Superior temporal gyrus (tissue), 1 donor: ENCODE measurements at regions not wholly inside any gene's neighbourhood (a gene's known extent, or its start where the extent isn't known, plus 50 kb on each side); places are given as distances from the start of the nearest gene placed in this dataset.
"Not testable (repeated sequence)": the region's sequence is repeated elsewhere in the genome, so short reads cannot be mapped to it uniquely, and the experiment has no call there.

Experiments used
- DNase-seq: peaks from one replicate; pipeline ENCODE4 v3.0.0-alpha.2; 2016; ENCODE audit errors: extremely low spot score

DNA sequence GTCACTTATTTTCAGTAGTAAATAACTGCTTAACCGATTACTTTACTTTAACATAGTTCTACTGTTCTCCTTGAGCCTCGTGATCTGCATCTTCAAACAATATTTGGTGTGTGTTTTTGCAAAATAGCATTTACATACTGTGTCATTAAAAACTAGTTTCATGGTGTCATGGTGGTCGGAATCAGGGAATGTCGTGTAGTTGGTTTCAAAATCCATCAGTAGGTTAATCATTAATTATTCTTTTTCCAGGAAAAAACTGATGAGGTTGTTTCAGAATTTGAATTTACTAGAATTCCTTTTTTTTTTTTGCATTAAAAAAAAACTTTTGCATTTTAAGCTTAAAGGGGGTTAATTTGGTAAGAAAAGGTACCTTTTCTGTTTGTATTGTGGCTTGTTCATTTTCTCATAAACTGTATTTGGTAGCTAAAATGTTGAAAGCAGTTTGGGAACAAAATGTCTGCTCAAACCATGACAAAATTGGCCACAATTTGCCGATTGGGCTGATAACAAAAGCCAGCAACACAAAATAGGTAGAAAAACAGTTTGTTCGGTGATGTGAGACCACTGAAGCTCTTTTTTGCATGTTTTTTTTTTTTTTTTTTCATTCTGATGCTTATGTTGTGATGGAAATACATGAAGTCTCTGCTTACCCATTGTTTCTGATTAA, 234.9 kb upstream of the PLGLB2 start:
- not testable (repeated sequence) for DNase-seq

DNA sequence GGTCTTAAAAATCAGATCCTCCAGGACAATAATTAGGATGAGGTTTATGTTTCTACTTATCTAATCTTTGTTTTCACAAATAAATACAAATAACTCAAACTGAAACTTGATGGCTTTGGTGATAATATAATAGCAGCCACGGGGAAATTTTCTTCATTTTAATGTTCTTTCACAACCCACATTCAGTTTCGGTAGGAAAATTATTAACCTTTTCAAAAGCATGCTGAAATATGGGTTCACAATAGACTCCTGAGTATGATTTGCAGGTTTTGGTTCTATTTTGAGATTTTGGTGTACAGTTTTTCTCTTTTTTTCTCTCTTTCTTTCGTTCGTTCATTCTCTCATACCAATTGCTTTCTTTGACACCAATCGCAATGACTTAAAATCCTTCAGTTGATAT, 233.9 kb upstream of the PLGLB2 start:
- DNase-seq, result not testable (repeated sequence)

DNA sequence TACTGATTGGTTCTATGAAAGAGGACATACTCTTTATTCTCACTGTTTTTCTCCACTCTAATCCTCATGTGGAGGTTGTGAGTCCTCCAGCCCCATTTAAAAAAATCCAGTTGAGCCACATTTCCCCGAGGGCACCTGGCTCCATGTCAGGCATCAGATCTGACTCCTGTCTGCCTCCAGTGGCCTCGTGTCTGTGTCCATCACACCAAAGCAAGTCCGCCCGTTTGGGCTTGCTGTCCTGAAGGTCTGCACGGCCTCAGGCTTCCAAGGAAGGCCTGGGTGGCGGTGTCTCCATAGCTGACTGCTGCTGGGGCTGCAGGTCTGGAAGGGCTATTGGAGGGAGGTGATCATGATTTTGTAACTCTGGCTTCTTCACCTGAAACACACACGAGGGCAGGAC, 233.4 kb upstream of the PLGLB2 start:
- DNase-seq, result not testable (repeated sequence)

DNA sequence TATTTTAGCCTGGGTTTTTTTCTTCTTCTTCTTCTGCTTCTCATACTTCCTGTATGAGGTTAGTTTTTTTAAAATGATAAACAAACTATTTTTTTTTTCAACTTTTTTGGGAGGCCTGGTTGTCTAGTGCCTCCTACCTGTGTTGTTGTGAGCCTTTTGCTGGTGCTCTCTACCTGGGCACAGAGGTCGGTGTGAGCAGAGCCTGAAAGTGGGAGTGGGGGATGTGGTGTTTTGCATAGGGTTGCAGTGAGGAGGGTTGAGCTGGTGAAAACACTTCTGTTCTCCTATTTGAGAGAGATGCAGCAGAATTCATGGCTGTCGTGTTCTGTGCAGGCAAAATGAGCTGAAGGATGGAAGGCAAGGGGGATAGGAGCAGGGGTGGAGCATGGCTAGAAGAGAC, 232.7 kb upstream of the PLGLB2 start:
- DNase-seq, result not testable (repeated sequence)

DNA sequence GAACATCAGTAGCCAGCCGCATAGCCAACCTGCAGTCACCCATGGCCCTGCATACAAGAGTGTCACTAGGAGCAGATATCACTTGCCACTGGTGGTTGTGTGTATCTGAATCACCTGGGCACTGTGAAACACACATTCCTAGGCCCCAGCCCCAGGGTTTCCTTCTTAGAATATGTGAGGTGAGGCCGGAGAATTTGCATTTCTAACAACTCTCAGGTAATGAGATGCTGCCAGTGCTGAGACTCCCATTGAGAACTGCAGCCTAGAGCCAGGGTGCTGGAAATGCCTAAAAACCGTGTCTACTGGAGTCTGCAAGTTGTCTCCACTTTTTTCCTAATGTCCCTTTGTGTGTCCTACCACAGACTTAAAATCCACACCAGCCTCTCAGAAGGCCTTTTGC, 232.0 kb upstream of the PLGLB2 start:
- DNase-seq, result not testable (repeated sequence)

DNA sequence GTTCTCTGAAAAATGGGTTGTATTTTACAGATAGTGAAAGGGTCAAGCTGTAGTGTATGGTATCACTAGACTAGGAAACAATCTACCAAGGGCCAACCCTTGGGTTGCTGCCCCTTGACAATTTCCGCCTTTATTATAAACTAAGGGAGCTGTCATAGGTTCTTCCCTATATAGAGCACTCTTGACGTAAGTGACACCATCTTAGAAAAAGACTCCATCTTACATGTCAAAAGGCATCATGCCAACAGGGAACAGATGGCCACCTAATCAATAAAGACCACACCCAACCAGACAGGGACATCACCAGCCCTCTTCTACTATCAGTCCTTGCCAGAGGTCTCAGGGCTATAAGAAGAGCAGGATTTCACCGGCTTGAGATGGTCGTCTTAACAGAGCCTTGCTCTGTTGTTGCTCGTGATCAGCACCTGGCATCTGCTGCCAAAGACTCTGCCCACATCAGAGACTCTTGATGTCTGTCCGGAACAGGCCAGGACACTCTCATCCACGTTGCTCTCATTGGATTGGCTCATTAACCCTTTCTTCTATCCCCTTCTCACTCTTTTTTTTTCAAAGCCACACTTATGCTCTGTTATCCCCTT, 231.4 kb upstream of the PLGLB2 start:
- not testable (repeated sequence) for DNase-seq

DNA sequence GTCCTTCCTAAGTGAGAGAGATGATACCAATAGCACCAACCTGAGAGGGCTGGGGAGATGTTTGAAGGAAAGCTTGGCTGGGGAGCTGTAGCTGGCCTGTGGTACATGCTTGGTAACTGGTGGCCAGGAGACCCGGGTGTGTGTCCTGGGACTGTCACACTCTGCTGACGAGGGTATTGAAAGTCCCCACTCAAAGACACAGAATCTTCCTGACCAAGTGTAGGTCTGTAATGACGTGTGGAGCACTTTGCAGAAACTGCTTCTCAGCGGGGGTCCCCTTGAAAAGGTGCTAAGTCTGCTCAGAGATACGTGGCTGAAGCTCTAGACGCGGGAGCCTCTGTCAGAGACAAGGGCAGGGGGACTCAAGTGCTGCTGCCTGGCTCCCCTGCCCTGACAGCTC, 230.4 kb upstream of the PLGLB2 start:
- DNase-seq, result not testable (repeated sequence)

DNA sequence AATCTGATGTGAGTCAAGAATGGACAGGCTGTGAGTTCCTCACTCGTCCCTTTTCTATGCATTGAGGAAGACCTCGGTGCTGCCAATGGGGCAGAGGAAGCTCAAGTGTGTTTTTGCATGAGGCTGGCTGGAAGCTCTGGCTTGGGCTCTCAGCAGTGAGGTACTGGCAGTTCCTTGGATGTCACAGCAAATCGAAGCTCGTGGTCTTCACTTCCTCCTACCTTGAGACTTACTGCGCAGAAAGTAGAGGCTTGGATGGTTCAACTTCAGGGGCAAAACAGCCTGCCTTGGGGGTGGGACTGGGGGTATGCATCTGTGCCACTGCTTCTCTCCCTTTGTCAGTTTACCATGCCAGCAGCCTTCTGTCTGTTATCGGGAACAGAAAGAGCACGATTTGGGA, 229.8 kb upstream of the PLGLB2 start:
- DNase-seq, result not testable (repeated sequence)

DNA sequence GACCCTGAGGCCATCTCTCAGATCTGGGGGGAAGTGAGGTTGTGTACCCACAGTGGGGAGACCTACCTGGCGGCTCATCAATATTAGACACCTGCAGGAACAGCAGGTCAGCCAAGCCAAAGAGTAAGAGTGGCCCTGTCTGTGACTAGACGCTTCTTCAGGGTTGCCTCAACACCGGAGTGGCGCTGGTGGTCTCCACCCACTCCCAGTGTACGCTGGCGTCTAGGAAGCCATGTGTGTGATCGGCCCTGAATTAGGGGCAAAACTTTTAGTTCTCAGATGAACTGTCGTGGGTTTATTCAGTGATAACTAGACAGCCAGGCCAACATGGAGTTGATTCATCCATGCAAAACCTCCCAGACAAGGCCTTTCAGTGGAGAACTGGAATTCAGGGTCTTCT, 229.3 kb upstream of the PLGLB2 start:
- not testable (repeated sequence) for DNase-seq

DNA sequence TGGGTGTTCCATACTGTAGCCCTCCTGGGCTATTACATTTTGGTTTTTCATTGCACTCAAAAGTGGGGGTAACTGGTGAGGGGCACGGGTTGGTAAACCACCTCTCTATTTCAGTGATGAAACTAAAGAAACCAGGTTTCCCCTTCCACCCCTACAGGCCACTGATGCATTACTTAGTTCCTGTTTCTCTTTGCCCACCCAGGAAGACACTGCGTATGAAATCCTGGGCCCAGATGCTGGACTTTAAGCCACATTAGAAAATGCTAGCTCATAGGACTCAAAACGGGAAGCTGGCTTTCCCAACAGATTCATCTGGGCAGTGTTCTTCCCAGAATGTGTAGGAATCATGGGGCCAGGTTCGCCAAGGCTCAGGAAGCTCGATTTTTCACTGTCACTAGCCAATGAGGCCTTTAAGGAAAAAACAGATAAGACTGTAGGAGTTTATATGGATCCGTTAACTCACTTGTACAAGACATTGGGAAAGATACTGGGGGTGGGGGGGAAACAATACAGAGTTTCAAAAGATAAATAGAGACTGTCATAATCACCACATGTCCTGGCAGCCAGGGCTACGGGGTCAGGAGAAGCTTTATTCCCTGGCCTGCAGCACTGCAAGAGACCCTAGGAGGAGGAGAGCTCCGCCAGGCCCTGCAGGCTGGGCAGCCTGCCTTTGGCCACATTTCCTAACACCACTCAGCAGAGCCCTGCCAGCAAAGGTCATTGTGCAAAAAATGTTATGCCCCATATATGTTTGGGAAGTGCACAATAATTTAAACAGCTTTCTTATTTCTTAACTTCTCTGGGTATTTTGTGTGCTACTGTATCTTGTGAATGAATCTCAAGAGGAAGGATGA, 228.5 kb upstream of the PLGLB2 start:
- not testable (repeated sequence) for DNase-seq

DNA sequence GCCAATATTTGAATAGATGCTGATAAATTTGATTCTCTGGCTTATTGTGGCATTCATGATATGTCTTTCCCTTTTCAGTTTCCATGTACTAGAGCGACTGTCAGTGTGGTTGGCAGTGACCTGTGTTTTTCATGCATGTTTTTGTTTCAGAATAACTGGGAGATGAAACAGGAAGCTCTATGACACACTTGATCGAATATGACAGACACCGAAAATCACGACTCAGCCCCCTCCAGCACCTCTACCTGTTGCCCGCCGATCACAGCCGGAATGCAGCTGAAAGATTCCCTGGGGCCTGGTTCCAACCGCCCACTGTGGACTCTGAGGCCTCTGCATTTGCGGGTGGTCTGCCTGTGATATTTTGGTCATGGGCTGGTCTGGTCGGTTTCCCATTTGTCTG, 226.8 kb upstream of the PLGLB2 start:
- not testable (repeated sequence) for DNase-seq

DNA sequence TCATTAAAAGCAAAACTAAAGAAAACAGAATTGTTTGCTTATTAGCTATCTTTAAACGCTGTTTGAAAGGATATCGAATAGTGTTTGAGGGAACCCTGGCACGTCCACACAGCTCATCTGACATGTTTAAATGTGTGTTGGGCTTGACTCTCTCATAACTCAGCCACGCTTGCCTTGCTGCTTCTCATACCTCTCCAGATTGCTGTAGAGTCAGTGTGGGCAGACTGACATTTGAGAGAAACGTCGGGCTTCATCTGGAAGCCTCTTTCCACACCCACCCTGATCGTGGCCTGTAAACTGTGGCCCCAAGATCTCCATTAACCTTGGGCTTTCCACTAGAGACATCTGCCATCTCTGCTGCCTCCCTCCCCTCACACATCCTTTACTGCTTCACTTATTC, 226.4 kb upstream of the PLGLB2 start:
- not testable (repeated sequence) for DNase-seq

DNA sequence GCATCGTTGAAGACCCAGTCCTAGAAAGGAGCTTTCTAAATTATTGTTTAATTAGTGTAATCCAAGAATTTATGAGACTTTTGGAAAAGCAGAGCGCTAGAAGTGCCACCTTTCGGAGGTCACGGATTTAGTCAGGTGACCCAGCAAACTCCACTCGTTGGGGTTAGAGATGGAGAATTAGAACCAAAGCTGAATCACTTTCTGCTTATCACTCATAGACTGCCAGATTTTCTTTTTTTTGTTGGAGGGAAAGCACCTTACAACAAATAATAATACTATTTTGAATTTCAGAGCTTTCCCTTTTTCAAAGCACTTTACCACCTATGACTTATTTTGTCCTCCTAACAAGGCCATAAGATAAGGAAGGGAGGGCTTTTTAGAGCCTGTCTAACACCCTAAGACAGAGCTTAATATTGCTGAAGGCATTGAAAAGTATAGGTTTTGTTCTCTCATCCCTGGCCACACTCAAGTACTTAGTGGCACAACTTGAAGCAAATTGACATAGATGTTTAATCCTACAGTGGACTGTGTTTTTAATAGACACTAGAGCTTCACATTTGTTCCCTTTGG, 223.2 kb upstream of the PLGLB2 start:
- not testable (repeated sequence) for DNase-seq

DNA sequence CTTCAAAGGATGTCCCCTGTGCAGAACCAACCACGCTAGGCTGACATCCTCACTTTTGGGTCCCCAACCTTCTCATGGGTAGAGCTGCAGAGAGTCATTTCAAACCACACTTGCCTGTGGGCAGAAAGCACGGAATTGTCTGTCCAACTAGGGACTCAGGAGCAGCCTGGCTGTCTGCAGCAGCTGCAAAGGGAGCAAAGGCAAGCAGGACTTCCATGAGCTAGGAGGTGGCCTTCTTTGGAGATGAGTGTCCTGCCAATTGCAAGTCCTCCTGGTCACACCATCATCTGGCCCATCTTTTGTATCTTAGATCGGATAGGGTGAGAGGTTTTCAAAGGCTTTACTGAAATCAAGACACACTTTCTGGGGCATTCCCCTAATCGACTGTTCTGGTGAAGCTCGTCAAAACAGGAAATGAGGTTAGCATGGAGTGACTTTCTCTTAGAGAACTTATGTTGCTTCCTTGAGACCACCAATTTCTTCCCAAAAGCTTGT, 222.3 kb upstream of the PLGLB2 start:
- not testable (repeated sequence) for DNase-seq

DNA sequence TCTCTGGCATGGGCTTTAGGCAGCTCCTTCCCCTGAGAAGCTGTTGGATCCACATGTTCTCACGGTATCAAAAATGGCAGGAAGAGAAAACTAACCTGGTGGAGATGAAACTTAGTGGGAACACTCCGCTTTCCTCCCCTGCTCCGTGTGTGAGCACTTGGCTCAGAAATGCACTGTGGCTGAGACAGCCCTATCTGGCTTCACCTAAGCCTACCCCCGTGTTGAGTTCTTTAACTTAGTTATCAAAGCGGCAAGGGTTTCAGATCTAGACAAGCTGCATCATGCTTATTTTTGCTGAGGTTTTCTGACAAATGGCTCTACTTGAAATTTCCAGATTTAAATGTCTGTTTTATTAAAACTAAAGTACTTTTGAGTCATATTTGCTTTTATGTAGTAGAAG, 221.6 kb upstream of the PLGLB2 start:
- DNase-seq, result not testable (repeated sequence)

DNA sequence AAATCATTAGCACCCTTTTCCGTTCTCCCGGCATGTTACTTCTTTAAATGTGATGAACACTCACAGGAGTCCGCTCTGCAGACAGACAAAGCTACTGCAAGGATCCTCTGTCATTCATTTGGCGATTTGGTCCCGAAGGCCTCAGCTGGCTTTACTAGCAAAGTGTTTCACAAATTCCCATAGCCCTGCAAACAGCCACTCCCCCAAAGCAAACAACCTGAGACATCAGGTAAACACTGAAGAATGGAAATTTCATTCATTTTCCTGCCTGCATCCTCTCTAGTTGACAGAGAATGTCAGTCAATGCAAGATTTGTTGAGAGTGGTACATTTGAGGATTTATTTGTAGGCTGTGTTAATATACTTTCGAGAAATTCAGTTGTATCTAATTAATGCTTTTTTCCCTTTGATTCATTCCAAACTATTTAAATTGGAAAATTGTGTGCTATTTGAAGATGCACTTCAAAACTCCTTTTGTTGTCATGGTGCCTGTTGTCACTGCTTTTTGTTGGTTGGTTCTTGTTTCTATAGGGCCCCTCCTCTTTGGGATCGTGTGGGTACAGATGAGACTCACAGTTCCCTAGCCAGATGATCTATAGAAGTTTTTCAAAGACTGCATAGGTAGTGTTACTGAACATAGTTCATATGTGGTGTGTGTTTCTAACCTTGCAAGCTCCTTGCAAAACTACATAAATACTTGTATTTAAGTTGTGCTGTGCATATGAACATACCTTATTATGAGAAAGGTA, 215.7 kb upstream of the PLGLB2 start:
- DNase-seq, result not testable (repeated sequence)

DNA sequence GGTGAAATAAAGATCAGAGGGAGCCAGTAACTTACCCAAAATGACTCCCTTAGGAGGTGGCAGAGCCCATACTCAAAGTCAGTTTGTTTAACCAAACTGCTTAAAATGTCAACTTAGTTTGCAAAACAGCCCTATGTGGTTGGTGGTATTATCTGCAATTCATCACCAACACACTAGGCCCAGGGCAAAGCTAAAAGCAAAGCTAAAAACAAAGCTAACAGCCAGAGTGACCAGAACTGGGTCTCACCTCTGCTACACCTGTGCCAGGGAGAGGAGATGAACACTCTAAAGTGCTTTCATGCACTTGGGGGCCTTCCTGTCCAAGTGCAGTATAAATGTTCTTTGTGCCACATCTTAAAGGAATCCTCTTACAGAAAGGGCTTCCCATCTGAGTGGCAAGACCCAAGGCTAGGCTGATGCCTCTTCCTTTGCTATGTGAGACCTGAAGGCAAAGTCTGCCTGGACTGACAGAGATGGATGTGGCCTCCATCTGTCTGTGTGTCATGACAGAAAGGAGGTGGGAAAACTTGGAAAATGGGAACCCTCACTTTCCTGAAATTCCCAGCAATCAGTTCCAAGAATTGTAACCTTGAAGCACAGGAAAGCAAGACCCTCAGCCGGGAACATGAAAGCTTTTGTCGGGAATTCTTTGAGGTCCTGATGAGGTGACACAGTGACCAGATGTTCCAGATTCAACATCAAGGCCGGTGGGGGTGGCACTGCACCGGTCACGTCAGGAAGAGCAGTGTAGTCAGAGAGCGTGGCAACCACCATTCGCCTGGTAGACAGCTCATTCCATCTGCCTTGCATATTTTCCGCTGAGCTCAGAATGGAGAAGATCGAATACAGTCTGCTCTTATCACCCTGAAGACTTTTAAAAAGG, 214.3 kb upstream of the PLGLB2 start:
- not testable (repeated sequence) for DNase-seq

DNA sequence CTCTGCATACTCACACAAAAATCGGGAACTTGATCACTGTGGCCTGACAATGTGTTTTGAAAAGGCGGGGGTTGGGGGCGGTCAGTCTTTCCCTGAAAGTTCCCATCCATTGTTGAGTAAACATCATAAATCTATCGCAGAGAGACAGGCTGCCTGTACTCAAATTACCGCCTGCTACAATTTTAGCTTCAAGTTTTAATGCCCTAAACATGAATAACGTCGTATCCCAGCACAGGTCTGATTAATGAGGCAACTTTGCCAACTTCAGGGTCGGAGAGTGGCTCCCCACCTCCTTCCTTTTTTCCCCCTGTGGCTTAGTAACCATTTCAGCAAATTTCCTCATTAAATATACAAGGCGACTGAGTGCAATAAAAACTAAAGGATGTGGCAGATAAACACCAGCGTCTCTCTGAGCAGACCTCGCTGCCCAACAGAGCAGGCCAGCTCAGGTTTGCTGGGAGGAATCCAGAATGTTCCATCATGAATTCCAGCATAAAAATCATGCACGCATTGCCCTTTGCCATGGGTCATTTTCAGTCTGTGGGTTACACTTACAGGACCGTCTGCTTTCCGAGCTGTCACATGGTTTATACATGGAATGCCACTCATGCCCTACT, 213.5 kb upstream of the PLGLB2 start:
- DNase-seq, result not testable (repeated sequence)

DNA sequence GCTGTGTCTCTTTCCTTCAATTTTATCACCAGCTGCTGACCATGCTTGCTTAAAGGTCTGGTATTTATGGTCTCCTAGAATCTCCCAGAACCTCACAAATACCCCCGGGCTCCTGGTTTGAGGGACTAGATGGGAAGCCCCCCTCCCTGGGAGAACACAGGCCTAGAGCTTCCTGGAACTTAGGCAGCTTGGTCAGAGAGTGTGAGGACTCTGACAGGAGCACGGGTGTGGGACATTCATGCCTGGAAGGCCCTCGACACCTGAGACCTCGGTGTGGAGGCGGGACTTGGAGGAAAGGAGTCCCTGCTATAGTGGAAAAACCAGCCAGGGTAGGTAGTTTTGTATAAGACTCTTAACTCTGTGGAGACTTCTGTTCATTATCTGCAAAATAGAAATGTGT, 211.5 kb upstream of the PLGLB2 start:
- DNase-seq, result not testable (repeated sequence)

DNA sequence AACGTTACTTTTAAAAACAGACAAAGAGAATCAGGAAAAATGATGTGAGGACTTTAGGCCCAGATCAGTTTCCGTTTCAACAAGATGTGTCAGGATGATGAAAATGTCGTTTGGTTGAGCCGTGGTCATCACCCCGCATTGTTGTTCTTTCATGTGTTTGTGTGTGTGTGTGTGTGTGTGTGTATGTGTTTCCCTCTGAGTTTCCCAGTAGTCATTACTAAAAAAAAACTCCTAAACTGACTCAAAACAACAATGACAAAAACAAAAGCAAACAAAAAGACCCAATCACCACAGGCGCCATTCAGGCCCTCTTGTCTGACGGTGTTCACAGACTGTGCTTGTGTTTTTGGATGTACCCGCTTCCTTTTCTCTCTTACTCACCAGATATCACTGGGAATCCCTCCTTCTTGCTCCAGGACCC, 210.6 kb upstream of the PLGLB2 start:
- DNase-seq, result not testable (repeated sequence)
